Spinal cord (tissue), 9 donors: ENCODE measurements at regions not wholly inside any gene's neighbourhood (a gene's known extent, or its start where the extent isn't known, plus 50 kb on each side); places are given as distances from the start of the nearest gene placed in this dataset.

Experiments
- DNase-seq, 6 donors: peaks; one replicate each; pipeline versions ENCODE4 v3.0.0 to v3.0.0-alpha.2; 2013 to 2015; ENCODE audit warnings: low spot score in 6 of 6, low read depth in 4 of 6
- H3K27ac ChIP-seq: one replicate; pipeline ENCODE4 v1.5.1; 2013; ENCODE audit warnings: low read depth, low read length, control low read depth
- H3K27me3 ChIP-seq: one replicate; pipeline ENCODE4 v1.6.1; 2013; ENCODE audit warnings: low read length; ENCODE audit not compliant: control insufficient read depth, insufficient read depth
- H3K36me3 ChIP-seq: one replicate; pipeline ENCODE4 v1.6.1; 2013; ENCODE audit warnings: low read length; ENCODE audit not compliant: control insufficient read depth, insufficient read depth
- H3K4me1 ChIP-seq: one replicate; pipeline ENCODE4 v1.6.1; 2013; ENCODE audit warnings: low read length; ENCODE audit not compliant: control insufficient read depth, insufficient read depth
- H3K4me3 ChIP-seq: one replicate; pipeline ENCODE4 v1.5.1; 2013; ENCODE audit warnings: low read depth, low read length, control low read depth
- H3K9me3 ChIP-seq: one replicate; pipeline ENCODE4 v1.6.1; 2013; ENCODE audit warnings: low read length; ENCODE audit not compliant: control insufficient read depth, insufficient read depth
- WGBS: methylation state at CpG from one replicate; pipeline ENCODE4 v1.1.5; 2013; ENCODE audit warnings: missing lambda C conversion rate; ENCODE audit not compliant: insufficient coverage; 5-methylcytosine and 5-hydroxymethylcytosine counted together
- donor health status: healthy.

DNA sequence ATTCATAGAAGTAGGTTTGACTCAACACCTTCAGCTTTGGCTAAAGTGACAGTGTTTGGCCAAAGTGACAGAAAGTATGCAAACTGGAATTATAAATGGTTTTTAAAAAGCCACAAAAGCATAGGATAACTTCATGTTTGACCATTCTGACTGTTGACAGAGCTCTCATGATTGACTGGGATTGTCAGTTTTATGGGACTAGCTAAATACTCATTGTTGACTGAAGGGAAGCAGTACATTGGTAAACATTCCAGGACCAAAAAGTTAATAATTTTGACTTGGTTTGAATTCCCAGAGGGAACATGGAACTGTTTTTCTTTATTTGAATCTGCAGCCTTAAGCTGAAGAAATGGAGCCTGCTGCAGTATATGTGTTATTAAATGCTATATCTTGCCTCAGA is 84.6 kb upstream of the STEAP4 start:
- H3K36me3 ChIP-seq: no peaks in the 10 kb centered on the region
- no peak overlapping the region for H3K27ac ChIP-seq
- H3K9me3 ChIP-seq: no peaks in the 10 kb centered on the region
- no peaks in the 10 kb centered on the region for H3K27me3 ChIP-seq
- no peaks in the 10 kb centered on the region for H3K4me1 ChIP-seq
- DNase-seq: no peak
- no peak overlapping the region for H3K4me3 ChIP-seq

- no CpG with 5 or more reads among the region's 3 CpGs for WGBS
- H3K27me3 ChIP-seq: no peaks in the 10 kb centered on the region
- H3K9me3 ChIP-seq: no peaks in the 10 kb centered on the region
- H3K27ac ChIP-seq: no peak overlapping the region
- no peak overlapping the region for H3K4me3 ChIP-seq
- no peak for DNase-seq
- no peaks in the 10 kb centered on the region for H3K36me3 ChIP-seq
- H3K4me1 ChIP-seq: no peaks in the 10 kb centered on the region
Measured at GRCh38 chr7:88387368-88387767, 80.7 kb upstream of the STEAP4 start.

DNA sequence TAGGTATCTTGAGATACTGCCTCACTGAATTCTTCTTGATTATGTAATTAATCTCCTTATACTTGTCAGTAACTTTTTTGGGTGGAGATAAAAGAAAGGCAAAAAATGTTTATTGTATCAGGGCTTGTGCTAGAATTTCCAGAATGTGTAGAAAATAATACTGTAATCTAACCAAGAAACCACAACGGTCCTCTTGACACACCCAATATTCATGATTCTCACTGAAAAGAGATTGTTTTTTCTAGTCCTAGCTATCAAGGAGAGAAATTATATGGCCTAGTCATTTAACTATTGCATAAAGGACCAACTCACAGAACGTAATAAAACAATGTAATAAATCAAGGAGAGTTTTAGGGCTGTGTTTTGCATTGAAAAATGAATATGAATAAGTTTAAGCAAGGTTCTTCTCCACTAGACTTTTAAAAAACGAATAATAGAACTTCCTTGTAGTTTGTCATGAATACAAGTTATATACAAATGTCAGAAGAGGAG is 80.0 kb upstream of the STEAP4 start:
- DNase-seq: no peak
- Histone ChIP-seq H3K27me3 (no peaks in the 10 kb centered on the region), H3K9me3 (no peaks in the 10 kb centered on the region), H3K36me3 (no peaks in the 10 kb centered on the region), H3K27ac (no peak overlapping the region), H3K4me3 (no peak overlapping the region), H3K4me1 (no peaks in the 10 kb centered on the region)
- WGBS: no CpG with 5 or more reads among the region's 3 CpGs

- H3K4me1 ChIP-seq: no peaks in the 10 kb centered on the region
- no peaks in the 10 kb centered on the region for H3K27me3 ChIP-seq
- no peak overlapping the region for H3K27ac ChIP-seq
- H3K4me3 ChIP-seq: no peak overlapping the region
- no peaks in the 10 kb centered on the region for H3K36me3 ChIP-seq
- no peaks in the 10 kb centered on the region for H3K9me3 ChIP-seq
- DNase-seq: no peak
- WGBS: no CpG with 5 or more reads among the region's 1 CpG
Measured at GRCh38 chr7:88377434-88377833, 70.7 kb upstream of the STEAP4 start.

DNA sequence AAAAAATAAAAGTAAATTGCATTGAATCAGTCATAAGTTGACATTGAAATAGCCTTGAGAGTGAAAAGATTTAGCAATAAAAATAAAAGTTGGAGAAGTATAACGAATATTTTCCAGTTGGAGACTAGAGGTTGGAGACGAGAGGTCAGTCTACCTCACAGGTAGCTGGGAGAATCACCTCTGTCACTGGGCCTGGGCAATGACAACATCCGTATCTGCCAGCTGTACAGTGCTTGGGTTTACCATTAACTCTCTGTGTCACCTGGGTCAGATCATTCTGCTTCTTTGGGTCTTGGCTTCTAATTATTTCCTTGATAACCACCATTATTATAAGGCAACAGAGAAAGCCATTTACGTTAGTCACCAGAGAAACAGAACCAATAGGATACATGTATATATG is 62.0 kb upstream of the STEAP4 start:
- H3K27ac ChIP-seq: no peak overlapping the region
- no peak for DNase-seq
- H3K9me3 ChIP-seq: no peaks in the 10 kb centered on the region
- no peaks in the 10 kb centered on the region for H3K4me1 ChIP-seq
- no peaks in the 10 kb centered on the region for H3K27me3 ChIP-seq
- no peak overlapping the region for H3K4me3 ChIP-seq
- WGBS: 96% methylated on average over 3 of the region's 4 CpGs
- no peaks in the 10 kb centered on the region for H3K36me3 ChIP-seq

- no peak for DNase-seq
- Histone ChIP-seq H3K27ac (no peak overlapping the region), H3K27me3 (no peaks in the 10 kb centered on the region), H3K4me1 (no peaks in the 10 kb centered on the region), H3K4me3 (no peak overlapping the region), H3K9me3 (no peaks in the 10 kb centered on the region), H3K36me3 (no peaks in the 10 kb centered on the region)
- no CpG with 5 or more reads among the region's 1 CpG for WGBS
Measured at GRCh38 chr7:88366845-88367244, 60.2 kb upstream of the STEAP4 start.

DNA sequence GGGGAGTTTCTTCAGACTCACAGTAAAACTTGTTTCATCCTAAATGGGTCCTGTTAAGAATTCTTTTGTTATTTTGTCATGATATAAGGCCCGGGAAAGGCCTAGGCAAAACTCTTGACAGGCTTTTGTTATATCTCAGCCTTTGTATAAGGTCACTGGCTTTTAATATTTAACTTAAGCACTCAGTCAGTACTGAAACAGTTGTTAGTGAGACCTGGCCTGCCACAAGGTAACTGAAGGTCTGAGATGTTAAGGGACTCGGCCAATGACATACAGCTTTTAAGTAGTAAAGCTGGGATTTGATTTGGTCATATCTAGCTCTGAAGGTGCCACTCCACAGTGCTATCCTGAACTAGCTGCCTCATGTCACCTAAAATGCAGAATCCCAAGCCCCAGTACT is 57.2 kb upstream of the STEAP4 start:
- H3K27me3 ChIP-seq: no peaks in the 10 kb centered on the region
- H3K36me3 ChIP-seq: no peaks in the 10 kb centered on the region
- no peak overlapping the region for H3K27ac ChIP-seq
- H3K4me1 ChIP-seq: no peaks in the 10 kb centered on the region
- no peak for DNase-seq
- H3K9me3 ChIP-seq: no peaks in the 10 kb centered on the region
- H3K4me3 ChIP-seq: no peak overlapping the region
- WGBS: 100% methylated on average over 1 of the region's 2 CpGs

- 18% methylated on average over 3 of the region's 7 CpGs for WGBS
Measured at GRCh38 chr7:88363249-88363648, 56.6 kb upstream of the STEAP4 start.

GRCh38 chr7:88361357-88361756 is 54.7 kb upstream of the STEAP4 start:
- H3K27ac ChIP-seq: no peak overlapping the region
- 67% methylated on average over 3 of the region's 5 CpGs for WGBS
- H3K27me3 ChIP-seq: no peaks in the 10 kb centered on the region
- no peak for DNase-seq
- H3K4me3 ChIP-seq: no peak overlapping the region
- no peaks in the 10 kb centered on the region for H3K36me3 ChIP-seq
- H3K4me1 ChIP-seq: no peaks in the 10 kb centered on the region
- H3K9me3 ChIP-seq: no peaks in the 10 kb centered on the region

More at GRCh38 chr7:88363249-88363648, 56.6 kb upstream of the STEAP4 start:
- H3K27ac ChIP-seq: no peak overlapping the region
- H3K4me3 ChIP-seq: no peak overlapping the region
- H3K27me3 ChIP-seq: no peaks in the 10 kb centered on the region
- no peaks in the 10 kb centered on the region for H3K4me1 ChIP-seq
- DNase-seq: no peak
- no peaks in the 10 kb centered on the region for H3K9me3 ChIP-seq
- H3K36me3 ChIP-seq: no peaks in the 10 kb centered on the region

- WGBS: no CpG with 5 or more reads among the region's 2 CpGs
- Histone ChIP-seq H3K4me1 (no peaks in the 10 kb centered on the region), H3K4me3 (no peak overlapping the region), H3K27me3 (no peaks in the 10 kb centered on the region), H3K9me3 (no peaks in the 10 kb centered on the region), H3K27ac (no peak overlapping the region), H3K36me3 (no peaks in the 10 kb centered on the region)
- no peak for DNase-seq
Measured at GRCh38 chr7:88358881-88359280, 52.2 kb upstream of the STEAP4 start.
